ENCODE measurements at regions not wholly inside any gene's neighbourhood (a gene's known extent, or its start where the extent isn't known, plus 50 kb on each side); places are given as distances from the start of the nearest gene placed in this dataset.

DNA sequence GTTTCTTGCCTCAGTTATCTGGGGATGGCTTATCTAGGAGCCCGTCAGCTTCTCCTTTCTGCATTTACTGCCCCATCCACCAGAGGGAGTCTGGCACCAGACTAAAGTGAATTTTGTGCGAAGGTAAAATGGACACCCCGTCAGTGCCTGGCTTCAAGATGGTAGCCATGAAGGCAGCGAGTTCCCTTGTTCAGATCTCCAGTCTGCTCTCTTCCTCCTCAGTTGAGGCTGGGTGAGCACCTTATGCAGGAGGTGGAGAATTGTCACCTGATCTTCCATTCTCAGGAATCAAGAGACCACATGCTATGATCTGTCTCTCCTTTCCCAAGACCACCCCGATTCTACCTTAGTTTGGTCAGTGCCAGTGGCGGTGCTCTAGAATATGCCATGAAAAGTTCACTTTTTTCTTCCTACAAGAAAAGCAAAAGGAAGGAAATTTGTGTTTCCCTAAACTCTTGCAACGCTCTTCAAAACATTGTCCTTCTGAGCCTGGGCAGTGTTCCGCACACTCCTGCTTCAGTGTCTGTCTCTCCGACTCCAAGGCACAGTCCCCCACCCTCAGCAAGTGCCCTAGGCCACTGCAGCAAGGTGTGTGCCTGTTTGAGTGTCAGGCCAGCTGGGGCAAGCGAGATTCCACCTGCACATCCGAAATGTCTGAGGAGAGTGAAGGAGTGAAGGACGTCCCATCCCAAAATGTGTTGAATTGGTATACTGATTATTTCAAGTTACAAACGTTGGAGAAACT, 168.6 kb downstream of the SS18 start:
- TF ChIP-seq, protein P1, sequence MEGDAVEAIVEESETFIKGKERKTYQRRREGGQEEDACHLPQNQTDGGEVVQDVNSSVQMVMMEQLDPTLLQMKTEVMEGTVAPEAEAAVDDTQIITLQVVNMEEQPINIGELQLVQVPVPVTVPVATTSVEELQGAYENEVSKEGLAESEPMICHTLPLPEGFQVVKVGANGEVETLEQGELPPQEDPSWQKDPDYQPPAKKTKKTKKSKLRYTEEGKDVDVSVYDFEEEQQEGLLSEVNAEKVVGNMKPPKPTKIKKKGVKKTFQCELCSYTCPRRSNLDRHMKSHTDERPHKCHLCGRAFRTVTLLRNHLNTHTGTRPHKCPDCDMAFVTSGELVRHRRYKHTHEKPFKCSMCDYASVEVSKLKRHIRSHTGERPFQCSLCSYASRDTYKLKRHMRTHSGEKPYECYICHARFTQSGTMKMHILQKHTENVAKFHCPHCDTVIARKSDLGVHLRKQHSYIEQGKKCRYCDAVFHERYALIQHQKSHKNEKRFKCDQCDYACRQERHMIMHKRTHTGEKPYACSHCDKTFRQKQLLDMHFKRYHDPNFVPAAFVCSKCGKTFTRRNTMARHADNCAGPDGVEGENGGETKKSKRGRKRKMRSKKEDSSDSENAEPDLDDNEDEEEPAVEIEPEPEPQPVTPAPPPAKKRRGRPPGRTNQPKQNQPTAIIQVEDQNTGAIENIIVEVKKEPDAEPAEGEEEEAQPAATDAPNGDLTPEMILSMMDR (IDR thresholded peaks at IDR 0.05): no peak
- no peak for TF ChIP-seq POLR2A (IDR thresholded peaks at IDR 0.05)

Data from uterus (tissue), 2 donors.